Panc1 (cell line): ENCODE measurements at regions not wholly inside any gene's neighbourhood (a gene's known extent, or its start where the extent isn't known, plus 50 kb on each side); places are given as distances from the start of the nearest gene placed in this dataset.

Source experiments
- ATAC-seq: fragments of 200-7000 bp; cut with Tn5 transposase; 2 replicates; pipeline ENCODE4 v1.9.1; 2020; ENCODE audit warnings: mild to moderate bottlenecking, moderate library complexity
- BruUV-seq: library from RNA; stranded (reverse); fragments of 400-500 nt; replicated peaks from 2 replicates; lab custom pipeline; 2021; lab: Mats Ljungman, UMichigan
- CTCF ChIA-PET: fragments of 300-600 bp; sonication (Branson Sonifier 250); formaldehyde crosslinking; loops from one replicate; lab custom pipeline; 2022; ENCODE audit warnings: antibody characterized with exemption; lab: Charles Lee
- POLR2A ChIA-PET: fragments of 300-600 bp; sonication (Branson Sonifier 250); formaldehyde crosslinking; loops from one replicate; lab custom pipeline; 2022; ENCODE audit warnings: antibody characterized with exemption; lab: Charles Lee
- DNase-seq: peaks from one replicate; pipeline ENCODE4 v3.0.0-alpha.2; 2010; ENCODE audit warnings: low read depth, low spot score
- H3K27ac ChIP-seq: 2 replicates; pipeline ENCODE4 v1.5.1; 2011; ENCODE audit warnings: mild to moderate bottlenecking, low read length, inconsistent platforms
- H3K27me3 ChIP-seq: fragments of 200-500 bp; sonication (Bioruptor generic); 2 replicates; pipeline ENCODE4 v1.6.0; 2014; ENCODE audit warnings: low read length, inconsistent platforms; ENCODE audit not compliant: control insufficient read depth, insufficient read depth
- H3K36me3 ChIP-seq: fragments of 200-500 bp; sonication (Bioruptor generic); 2 replicates; pipeline ENCODE4 v1.5.1; 2014; ENCODE audit warnings: inconsistent platforms, mild to moderate bottlenecking, low read length, moderate library complexity; ENCODE audit not compliant: control insufficient read depth, insufficient read depth
- H3K4me1 ChIP-seq: 2 replicates; pipeline ENCODE4 v1.5.1; 2011; ENCODE audit warnings: inconsistent platforms, mild to moderate bottlenecking, low read length, moderate library complexity; ENCODE audit not compliant: control insufficient read depth, insufficient read depth
- H3K4me3 ChIP-seq, 2 experiments: 2 replicates each; pipeline ENCODE4 v1.5.1; 2011 to 2012; ENCODE audit warnings: low read depth in 2 of 2, low read length in 2 of 2, mild to moderate bottlenecking in 2 of 2, inconsistent platforms in 1 of 2, moderate library complexity in 1 of 2
- H3K9me3 ChIP-seq: fragments of 200-500 bp; sonication (Bioruptor generic); 2 replicates; pipeline ENCODE4 v1.5.1; 2014; ENCODE audit warnings: low read depth, mild to moderate bottlenecking, inconsistent platforms, low read length, moderate library complexity; ENCODE audit not compliant: control insufficient read depth, insufficient read depth
- POLR2AphosphoS5 ChIP-seq: IDR thresholded peaks from 2 replicates; pipeline ENCODE4 v1.6.1; 2012; ENCODE audit warnings: mild to moderate bottlenecking, low read depth, low read length, moderate library complexity
- SIN3A ChIP-seq: IDR thresholded peaks from 2 replicates; pipeline ENCODE4 v1.6.1; 2012; ENCODE audit warnings: low read depth, mild to moderate bottlenecking, low read length, moderate library complexity, borderline replicate concordance; ENCODE audit not compliant: insufficient read depth
- TCF7L2 ChIP-seq: IDR thresholded peaks from 2 replicates; pipeline ENCODE4 v1.6.1; 2011; ENCODE audit warnings: mild to moderate bottlenecking, low read depth, low read length, inconsistent platforms
- in situ Hi-C: cut with HindIII; loops from 2 replicates; pipeline ENCODE4 v1.10.0; 2016; ENCODE audit warnings: low sequenced_read_pairs, low pct_unique_long_range_greater_than_20kb
- intact Hi-C: fragments of 100-400 bp; cut with micrococcal nuclease; formaldehyde crosslinking; loops from one replicate; pipeline ENCODE4 v1.10.0; 2022; ENCODE audit not compliant: unreplicated experiment
- TF ChIP-seq, protein P1 (sequence below): fragments of 450-650 bp; IDR thresholded peaks from 2 replicates; pipeline ENCODE4 v1.5.1; 2017; ENCODE audit warnings: mild to moderate bottlenecking
- TF ChIP-seq, protein P2 (sequence below), 2 experiments: IDR thresholded peaks; 2 replicates each; pipeline ENCODE4 v1.6.1; 2011 to 2012; ENCODE audit warnings: low read depth in 2 of 2, control low read depth in 1 of 2, low read length in 1 of 2, mild to moderate bottlenecking in 1 of 2, moderate library complexity in 1 of 2; ENCODE audit not compliant: insufficient read depth in 1 of 2

- H3K27me3 ChIP-seq, result no peaks in the 10 kb centered on the region
- intact Hi-C loops (no loop called here), in situ Hi-C loops (no loop called here)
- CTCF ChIA-PET, result no interaction called here
- H3K4me3 ChIP-seq, result no peak overlapping the region
- H3K27ac ChIP-seq, result no peak overlapping the region
- DNase-seq (no peak), ATAC-seq (no peak)
- TF ChIP-seq POLR2AphosphoS5 (no peak), SIN3A (no peak), TCF7L2 (no peak)
- TF ChIP-seq, protein P1, sequence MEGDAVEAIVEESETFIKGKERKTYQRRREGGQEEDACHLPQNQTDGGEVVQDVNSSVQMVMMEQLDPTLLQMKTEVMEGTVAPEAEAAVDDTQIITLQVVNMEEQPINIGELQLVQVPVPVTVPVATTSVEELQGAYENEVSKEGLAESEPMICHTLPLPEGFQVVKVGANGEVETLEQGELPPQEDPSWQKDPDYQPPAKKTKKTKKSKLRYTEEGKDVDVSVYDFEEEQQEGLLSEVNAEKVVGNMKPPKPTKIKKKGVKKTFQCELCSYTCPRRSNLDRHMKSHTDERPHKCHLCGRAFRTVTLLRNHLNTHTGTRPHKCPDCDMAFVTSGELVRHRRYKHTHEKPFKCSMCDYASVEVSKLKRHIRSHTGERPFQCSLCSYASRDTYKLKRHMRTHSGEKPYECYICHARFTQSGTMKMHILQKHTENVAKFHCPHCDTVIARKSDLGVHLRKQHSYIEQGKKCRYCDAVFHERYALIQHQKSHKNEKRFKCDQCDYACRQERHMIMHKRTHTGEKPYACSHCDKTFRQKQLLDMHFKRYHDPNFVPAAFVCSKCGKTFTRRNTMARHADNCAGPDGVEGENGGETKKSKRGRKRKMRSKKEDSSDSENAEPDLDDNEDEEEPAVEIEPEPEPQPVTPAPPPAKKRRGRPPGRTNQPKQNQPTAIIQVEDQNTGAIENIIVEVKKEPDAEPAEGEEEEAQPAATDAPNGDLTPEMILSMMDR, result no peak
- TF ChIP-seq, protein P2, sequence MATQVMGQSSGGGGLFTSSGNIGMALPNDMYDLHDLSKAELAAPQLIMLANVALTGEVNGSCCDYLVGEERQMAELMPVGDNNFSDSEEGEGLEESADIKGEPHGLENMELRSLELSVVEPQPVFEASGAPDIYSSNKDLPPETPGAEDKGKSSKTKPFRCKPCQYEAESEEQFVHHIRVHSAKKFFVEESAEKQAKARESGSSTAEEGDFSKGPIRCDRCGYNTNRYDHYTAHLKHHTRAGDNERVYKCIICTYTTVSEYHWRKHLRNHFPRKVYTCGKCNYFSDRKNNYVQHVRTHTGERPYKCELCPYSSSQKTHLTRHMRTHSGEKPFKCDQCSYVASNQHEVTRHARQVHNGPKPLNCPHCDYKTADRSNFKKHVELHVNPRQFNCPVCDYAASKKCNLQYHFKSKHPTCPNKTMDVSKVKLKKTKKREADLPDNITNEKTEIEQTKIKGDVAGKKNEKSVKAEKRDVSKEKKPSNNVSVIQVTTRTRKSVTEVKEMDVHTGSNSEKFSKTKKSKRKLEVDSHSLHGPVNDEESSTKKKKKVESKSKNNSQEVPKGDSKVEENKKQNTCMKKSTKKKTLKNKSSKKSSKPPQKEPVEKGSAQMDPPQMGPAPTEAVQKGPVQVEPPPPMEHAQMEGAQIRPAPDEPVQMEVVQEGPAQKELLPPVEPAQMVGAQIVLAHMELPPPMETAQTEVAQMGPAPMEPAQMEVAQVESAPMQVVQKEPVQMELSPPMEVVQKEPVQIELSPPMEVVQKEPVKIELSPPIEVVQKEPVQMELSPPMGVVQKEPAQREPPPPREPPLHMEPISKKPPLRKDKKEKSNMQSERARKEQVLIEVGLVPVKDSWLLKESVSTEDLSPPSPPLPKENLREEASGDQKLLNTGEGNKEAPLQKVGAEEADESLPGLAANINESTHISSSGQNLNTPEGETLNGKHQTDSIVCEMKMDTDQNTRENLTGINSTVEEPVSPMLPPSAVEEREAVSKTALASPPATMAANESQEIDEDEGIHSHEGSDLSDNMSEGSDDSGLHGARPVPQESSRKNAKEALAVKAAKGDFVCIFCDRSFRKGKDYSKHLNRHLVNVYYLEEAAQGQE (IDR thresholded peaks at IDR 0.05; ENCODE audit: insufficient read depth in 1 of 2, low read depth in 2 of 2, low read length in 1 of 2), result no peak
- H3K9me3 ChIP-seq, result no peaks in the 10 kb centered on the region
- no peaks in the 10 kb centered on the region for H3K4me1 ChIP-seq
- POLR2A ChIA-PET, result no interaction called here
- BruUV-seq, result no TSS peak
- H3K36me3 ChIP-seq, result no peaks in the 10 kb centered on the region
Measured at GRCh38 chr11:33471541-33471940, 214.4 kb downstream of the HIPK3 start.

DNA sequence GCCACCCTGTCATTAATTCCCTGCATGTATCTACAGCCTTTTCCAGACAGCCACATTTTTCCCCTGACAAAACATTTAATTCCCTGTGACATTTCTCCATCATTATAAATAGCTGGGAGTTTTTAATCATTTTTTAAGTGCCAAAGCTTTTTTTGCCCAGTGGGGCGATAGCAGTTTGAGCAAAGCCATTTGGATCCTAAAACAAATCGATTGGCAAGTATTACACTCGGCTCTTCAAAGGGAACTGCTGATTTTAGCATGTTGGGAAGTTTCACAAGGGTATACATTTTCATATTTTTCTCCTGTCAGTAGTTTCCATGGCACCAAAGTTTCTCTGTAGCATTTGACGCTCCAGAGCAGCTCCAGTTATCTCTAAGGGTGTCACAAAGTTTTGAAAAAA is 210.8 kb downstream of the HIPK3 start:
- H3K9me3 ChIP-seq, result no peaks in the 10 kb centered on the region
- no TSS peak for BruUV-seq
- H3K4me3 ChIP-seq, result no peak overlapping the region
- H3K27ac ChIP-seq, result no peak overlapping the region
- intact Hi-C loops, result no loop called here
- H3K4me1 ChIP-seq, result no peaks in the 10 kb centered on the region
- POLR2A ChIA-PET, result no interaction called here
- no peaks in the 10 kb centered on the region for H3K27me3 ChIP-seq
- no peak for TF ChIP-seq POLR2AphosphoS5
- TF ChIP-seq, protein P2 (IDR thresholded peaks at IDR 0.05; ENCODE audit: insufficient read depth in 1 of 2, low read depth in 2 of 2, low read length in 1 of 2), result no peak
- TF ChIP-seq, protein P1, result no peak
- ATAC-seq, result no peak
- no peak for DNase-seq
- in situ Hi-C loops, result no loop called here
- no peaks in the 10 kb centered on the region for H3K36me3 ChIP-seq
- CTCF ChIA-PET, result no interaction called here
